Endothelial cell of umbilical vein (primary cell): ENCODE measurements at regions not wholly inside any gene's neighbourhood (a gene's known extent, or its start where the extent isn't known, plus 50 kb on each side); places are given as distances from the start of the nearest gene placed in this dataset.

Experiments used
- BruUV-seq: library from RNA; stranded (reverse); fragments of 400-500 nt; replicated peaks from 2 replicates; lab custom pipeline; 2021; lab: Mats Ljungman, UMichigan
- CTCF ChIA-PET: fragments of 300-600, 350-600 bp; sonication (Branson Sonifier 250); formaldehyde crosslinking; loops from one replicate; lab custom pipeline; 2021; ENCODE audit warnings: antibody characterized with exemption, inconsistent platforms; lab: Charles Lee
- POLR2A ChIA-PET: fragments of 300-600, 350-600 bp; sonication (Branson Sonifier 250); formaldehyde crosslinking; loops from one replicate; lab custom pipeline; 2021; ENCODE audit warnings: antibody characterized with exemption, inconsistent platforms; lab: Charles Lee
- DNase-seq: peaks from one replicate; pipeline ENCODE4 v3.0.0-alpha.2; 2011; ENCODE audit warnings: low read depth, low spot score
- FAIRE-seq: peaks from 2 replicates; lab custom pipeline; 2011; peaks lifted over from hg19 to GRCh38; lab: Jason Lieb, UNC
- H2AFZ ChIP-seq: 2 replicates; pipeline ENCODE4 v1.6.0; 2012; ENCODE audit warnings: low read depth, low read length, control low read depth, inconsistent platforms
- H3K27ac ChIP-seq: 2 replicates; pipeline ENCODE4 v1.5.1; 2011; ENCODE audit warnings: low read depth, mild to moderate bottlenecking, control low read depth, low read length, moderate library complexity; ENCODE audit not compliant: insufficient read depth
- H3K27me3 ChIP-seq, 2 experiments: 2 replicates each; pipeline versions ENCODE4 v1.6.0 to v1.6.1; 2011; ENCODE audit warnings: low read length in 2 of 2, mixed read lengths in 1 of 2; ENCODE audit not compliant: control insufficient read depth in 2 of 2, insufficient read depth in 2 of 2
- H3K36me3 ChIP-seq, 2 experiments: 2 replicates in 1 of 2; 3 replicates in 1 of 2; pipeline ENCODE4 v1.5.1; 2011; ENCODE audit warnings: low read length in 2 of 2, mild to moderate bottlenecking in 1 of 2, moderate library complexity in 1 of 2; ENCODE audit not compliant: control insufficient read depth in 2 of 2, insufficient read depth in 2 of 2; ENCODE audit errors: extremely low read depth in 1 of 2
- H3K4me1 ChIP-seq: 3 replicates; pipeline ENCODE4 v1.5.1; 2011; ENCODE audit warnings: mild to moderate bottlenecking, low read length; ENCODE audit not compliant: control insufficient read depth, insufficient read depth; ENCODE audit errors: extremely low read depth
- H3K4me2 ChIP-seq: 2 replicates; pipeline ENCODE4 v1.6.1; 2011; ENCODE audit warnings: low read length, control low read depth, mixed read lengths; ENCODE audit not compliant: insufficient read depth
- H3K4me3 ChIP-seq, 3 experiments: fragments of 200-600 bp in 1 of 3; sonication (generic), shearing (Covaris generic) in 1 of 3; replicated peaks in 1 of 3; 2 replicates each; pipeline ENCODE4 v1.5.1; 2011 to 2016; ENCODE audit warnings: control low read depth in 3 of 3, low read length in 3 of 3, mild to moderate bottlenecking in 2 of 3, inconsistent platforms in 1 of 3, low read depth in 1 of 3, moderate library complexity in 1 of 3; ENCODE audit not compliant: insufficient read depth in 1 of 3
- H3K79me2 ChIP-seq: 2 replicates; pipeline ENCODE4 v1.6.0; 2012; ENCODE audit warnings: low read length, inconsistent platforms; ENCODE audit not compliant: control insufficient read depth, insufficient read depth
- H3K9ac ChIP-seq: replicated peaks from 2 replicates; pipeline ENCODE3; 2011; ENCODE audit warnings: low read length, control low read depth; ENCODE audit not compliant: insufficient read depth; ENCODE audit errors: extremely low read depth
- H3K9me1 ChIP-seq: replicated peaks from 3 replicates; pipeline ENCODE4 v1.6.0; 2011; ENCODE audit warnings: mild to moderate bottlenecking, low read length; ENCODE audit not compliant: control insufficient read depth, insufficient read depth; ENCODE audit errors: extremely low read depth
- H3K9me3 ChIP-seq: replicated peaks from 2 replicates; pipeline ENCODE4 v1.5.1; 2012; ENCODE audit warnings: low read length, inconsistent platforms; ENCODE audit not compliant: control insufficient read depth, insufficient read depth
- H4K20me1 ChIP-seq: replicated peaks from 2 replicates; pipeline ENCODE3; 2011; ENCODE audit warnings: mild to moderate bottlenecking, low read length; ENCODE audit not compliant: control insufficient read depth, insufficient read depth; ENCODE audit errors: extremely low read depth
- CTCF ChIP-seq, 2 donors: IDR thresholded peaks; 1 replicate in 1 of 2; 2 replicates in 1 of 2; pipeline ENCODE4 v1.5.1; 2011; ENCODE audit warnings: low read length in 2 of 2, mild to moderate bottlenecking in 2 of 2, moderate library complexity in 2 of 2, control low read depth in 1 of 2, inconsistent platforms in 1 of 2, low read depth in 1 of 2; ENCODE audit not compliant: insufficient read depth in 1 of 2; ENCODE audit errors: extremely low read depth in 1 of 2
- EZH2 ChIP-seq: IDR thresholded peaks from 2 replicates; pipeline ENCODE4 v1.6.1; 2012; ENCODE audit warnings: borderline replicate concordance, low read depth, mild to moderate bottlenecking, moderate library complexity, low read length, inconsistent platforms; ENCODE audit not compliant: severe bottlenecking
- FOS ChIP-seq: IDR thresholded peaks from 2 replicates; pipeline ENCODE4 v1.6.1; 2011; ENCODE audit warnings: mild to moderate bottlenecking, low read length, moderate library complexity, borderline replicate concordance; ENCODE audit not compliant: insufficient read depth
- GATA2 ChIP-seq: IDR thresholded peaks from 2 replicates; pipeline ENCODE4 v1.7.0; 2011; ENCODE audit warnings: low read depth, mild to moderate bottlenecking, moderate library complexity, mixed read lengths, low read length; ENCODE audit not compliant: insufficient read length, insufficient read depth
- JUN ChIP-seq: IDR thresholded peaks from 2 replicates; pipeline ENCODE4 v1.6.1; 2011; ENCODE audit warnings: borderline replicate concordance, low read depth; ENCODE audit not compliant: insufficient read length, insufficient read depth
- MAX ChIP-seq: IDR thresholded peaks from 2 replicates; pipeline ENCODE4 v1.6.1; 2011; ENCODE audit not compliant: insufficient read depth, insufficient read length
- MYC ChIP-seq: IDR thresholded peaks from one replicate; pipeline ENCODE4 v1.6.1; 2011; ENCODE audit warnings: mild to moderate bottlenecking, low read depth, low read length
- POLR2A ChIP-seq: IDR thresholded peaks from 2 replicates; pipeline ENCODE4 v1.6.1; 2012; ENCODE audit warnings: low read depth, mild to moderate bottlenecking, control low read depth, low read length
- POLR2AphosphoS5 ChIP-seq: IDR thresholded peaks from 2 replicates; pipeline ENCODE4 v1.6.1; 2012; ENCODE audit warnings: low read depth, mild to moderate bottlenecking, control low read depth, low read length, moderate library complexity; ENCODE audit not compliant: insufficient read depth
- dilution Hi-C: fragments of 300-500 bp; cut with MboI; formaldehyde crosslinking; loops from one replicate; pipeline ENCODE4 v1.15.0; 2019; ENCODE audit warnings: low sequenced_read_pairs; ENCODE audit not compliant: extremely low pct_ligation_motif_present
- intact Hi-C: fragments of 100-400 bp; cut with micrococcal nuclease; formaldehyde crosslinking; loops from one replicate; pipeline ENCODE4 v1.10.0; 2022

GRCh38 chr10:22834471-22834870, 93.4 kb upstream of the ARMC3 start:
- no peak overlapping the region for H3K4me2 ChIP-seq
- H3K9me3 ChIP-seq, result no peaks in the 10 kb centered on the region
- H3K27me3 ChIP-seq, result no peaks in the 10 kb centered on the region
- dilution Hi-C loops (no loop called here), intact Hi-C loops (no loop called here)
- peaks cover 6% of the 10 kb centered on the region for H3K4me1 ChIP-seq
- no peak for FAIRE-seq
- TF ChIP-seq CTCF (IDR thresholded peaks at IDR 0.05; ENCODE audit: extremely low read depth in 1 of 2, insufficient read depth in 1 of 2, low read depth in 1 of 2, low read length in 2 of 2), result no peak
- TF ChIP-seq JUN, result no peak
- no peak for TF ChIP-seq FOS
- no peak for TF ChIP-seq GATA2
- no peak for TF ChIP-seq MYC
- TF ChIP-seq POLR2AphosphoS5, result no peak
- no peak for TF ChIP-seq EZH2
- no peak for TF ChIP-seq POLR2A
- TF ChIP-seq MAX, result no peak
- H3K9me1 ChIP-seq, result no peaks in the 10 kb centered on the region
- H3K79me2 ChIP-seq, result no peaks in the 10 kb centered on the region
- H3K4me3 ChIP-seq, result no peak overlapping the region
- H4K20me1 ChIP-seq, result no peaks in the 10 kb centered on the region
- no peak overlapping the region for H2AFZ ChIP-seq
- no peaks in the 10 kb centered on the region for H3K36me3 ChIP-seq
- ChIA-PET POLR2A (no interaction called here), CTCF (no interaction called here)
- BruUV-seq, result no TSS peak
- no peak overlapping the region for H3K9ac ChIP-seq
- no peak overlapping the region for H3K27ac ChIP-seq
- no peak for DNase-seq
